ENCODE measurements at regions not wholly inside any gene's neighbourhood (a gene's known extent, or its start where the extent isn't known, plus 50 kb on each side); places are given as distances from the start of the nearest gene placed in this dataset.

GRCh38 chr1:88145752-88146151, 538.3 kb upstream of the PKN2 start:
- DNase-seq (ENCODE audit: low read depth), result no peak

- no peak for DNase-seq (ENCODE audit: low read depth)
Observed at GRCh38 chr1:88149686-88150085, 534.4 kb upstream of the PKN2 start.

- no peak for DNase-seq (ENCODE audit: low read depth)
Observed at GRCh38 chr1:88150330-88150729, 533.7 kb upstream of the PKN2 start.

- DNase-seq (ENCODE audit: low read depth), result no peak
Observed at GRCh38 chr1:88163187-88163586, 520.9 kb upstream of the PKN2 start.

GRCh38 chr1:88168126-88168525, 515.9 kb upstream of the PKN2 start:
- DNase-seq (ENCODE audit: low read depth), result no peak

- DNase-seq (ENCODE audit: low read depth), result no peak
Observed at GRCh38 chr1:88169139-88169538, 514.9 kb upstream of the PKN2 start.

- no peak for DNase-seq (ENCODE audit: low read depth)
Observed at GRCh38 chr1:88169939-88170338, 514.1 kb upstream of the PKN2 start.

GRCh38 chr1:88175120-88175630, 508.9 kb upstream of the PKN2 start:
- DNase-seq (ENCODE audit: low read depth), result no peak

GRCh38 chr1:88175631-88176226, 508.3 kb upstream of the PKN2 start:
- no peak for DNase-seq (ENCODE audit: low read depth)

- no peak for DNase-seq (ENCODE audit: low read depth)
Observed at GRCh38 chr1:88179943-88180342, 504.1 kb upstream of the PKN2 start.

- DNase-seq (ENCODE audit: low read depth), result peak; percentile 24
Observed at GRCh38 chr1:88180449-88181108, 503.5 kb upstream of the PKN2 start.

- no peak for DNase-seq (ENCODE audit: low read depth)
Observed at GRCh38 chr1:88186911-88187310, 497.2 kb upstream of the PKN2 start.

- no peak for DNase-seq (ENCODE audit: low read depth)
Observed at GRCh38 chr1:88188038-88188437, 496.0 kb upstream of the PKN2 start.

GRCh38 chr1:88189525-88189924, 494.5 kb upstream of the PKN2 start:
- DNase-seq (ENCODE audit: low read depth), result no peak

- DNase-seq (ENCODE audit: low read depth), result no peak
Observed at GRCh38 chr1:88191917-88192316, 492.2 kb upstream of the PKN2 start.

GRCh38 chr1:88194542-88194941, 489.5 kb upstream of the PKN2 start:
- DNase-seq (ENCODE audit: low read depth), result no peak

GRCh38 chr1:88200545-88200944, 483.5 kb upstream of the PKN2 start:
- no peak for DNase-seq (ENCODE audit: low read depth)

GRCh38 chr1:88204111-88204510, 480.0 kb upstream of the PKN2 start:
- DNase-seq (ENCODE audit: low read depth), result no peak

GRCh38 chr1:88204612-88205167, 479.4 kb upstream of the PKN2 start:
- no peak for DNase-seq (ENCODE audit: low read depth)

GRCh38 chr1:88208389-88208788, 475.7 kb upstream of the PKN2 start:
- no peak for DNase-seq (ENCODE audit: low read depth)

GRCh38 chr1:88210103-88210787, 473.8 kb upstream of the PKN2 start:
- DNase-seq (ENCODE audit: low read depth), result no peak

- no peak for DNase-seq (ENCODE audit: low read depth)
Observed at GRCh38 chr1:88216441-88216840, 467.6 kb upstream of the PKN2 start.

- no peak for DNase-seq (ENCODE audit: low read depth)
Observed at GRCh38 chr1:88217386-88217785, 466.7 kb upstream of the PKN2 start.

All from activated T-cell treated with anti-CD3 and anti-CD28 coated beads for 24 hours (primary cell).